ENCODE measurements at regions not wholly inside any gene's neighbourhood (a gene's known extent, or its start where the extent isn't known, plus 50 kb on each side); places are given as distances from the start of the nearest gene placed in this dataset.

DNA sequence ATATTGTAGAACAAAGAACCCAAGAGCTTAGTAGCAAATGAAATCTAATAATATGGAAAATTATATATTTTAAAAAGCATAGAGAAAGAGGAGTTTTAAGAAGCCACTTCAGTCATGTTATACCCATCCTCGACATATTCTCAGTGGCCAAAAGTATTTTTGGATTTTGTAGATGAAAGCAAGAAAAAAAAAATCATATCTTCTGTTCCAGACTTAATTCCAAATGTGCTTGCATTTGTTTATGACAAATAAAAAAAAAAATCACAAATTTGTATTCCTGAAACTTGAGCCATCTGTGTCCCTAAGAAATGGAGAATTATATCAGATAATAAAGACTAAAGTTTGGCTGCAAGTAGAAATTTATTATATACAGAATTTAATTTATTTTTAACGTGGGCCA lies 1482.4 kb upstream of the PABPC4L start:
- intact Hi-C loops (cut with micrococcal nuclease), result no loop called here
- no peaks in the 10 kb centered on the region for H3K27me3 ChIP-seq (ENCODE audit: control insufficient read depth in 2 of 2, insufficient read depth in 2 of 2, low read length in 2 of 2)
- DNase-seq, result no peak
- no peaks in the 10 kb centered on the region for H3K9me3 ChIP-seq (replicated peaks in 1 of 2; ENCODE audit: control insufficient read depth in 1 of 2, insufficient read depth in 1 of 2, low read length in 2 of 2)
- no peaks in the 10 kb centered on the region for H3K4me1 Mint-ChIP-seq
- H3K4me1 ChIP-seq (ENCODE audit: control insufficient read depth in 1 of 2, insufficient read depth in 2 of 2, low read length in 2 of 2), result no peaks in the 10 kb centered on the region
- no peak overlapping the region for H3K27ac ChIP-seq (ENCODE audit: low read depth in 1 of 2, low read length in 2 of 2)
- H3K36me3 Mint-ChIP-seq, result no peaks in the 10 kb centered on the region
- H3K36me3 ChIP-seq (replicated peaks in 1 of 2; ENCODE audit: control insufficient read depth in 1 of 2, insufficient read depth in 2 of 2, low read length in 2 of 2), result no peaks in the 10 kb centered on the region
- H3K27me3 Mint-ChIP-seq (ENCODE audit: low read depth in 3 of 3), result peaks cover 0 to 2% (median 0%) of the 10 kb centered on the region in 3 donors
- no CpG with 5 or more reads among the region's 2 CpGs for WGBS (ENCODE audit: insufficient coverage)
- H3K27ac Mint-ChIP-seq, result no peak overlapping the region
- no peak overlapping the region for H2AFZ ChIP-seq (ENCODE audit: insufficient read depth, low read depth, low read length, poor library complexity, severe bottlenecking)
- no peak overlapping the region for H3K4me3 ChIP-seq (replicated peaks in 1 of 3; ENCODE audit: low read depth in 2 of 3, low read length in 3 of 3)
- no peak overlapping the region for H3K9ac ChIP-seq (ENCODE audit: insufficient read depth, low read length, poor library complexity, severe bottlenecking)
- TF ChIP-seq, protein P1, sequence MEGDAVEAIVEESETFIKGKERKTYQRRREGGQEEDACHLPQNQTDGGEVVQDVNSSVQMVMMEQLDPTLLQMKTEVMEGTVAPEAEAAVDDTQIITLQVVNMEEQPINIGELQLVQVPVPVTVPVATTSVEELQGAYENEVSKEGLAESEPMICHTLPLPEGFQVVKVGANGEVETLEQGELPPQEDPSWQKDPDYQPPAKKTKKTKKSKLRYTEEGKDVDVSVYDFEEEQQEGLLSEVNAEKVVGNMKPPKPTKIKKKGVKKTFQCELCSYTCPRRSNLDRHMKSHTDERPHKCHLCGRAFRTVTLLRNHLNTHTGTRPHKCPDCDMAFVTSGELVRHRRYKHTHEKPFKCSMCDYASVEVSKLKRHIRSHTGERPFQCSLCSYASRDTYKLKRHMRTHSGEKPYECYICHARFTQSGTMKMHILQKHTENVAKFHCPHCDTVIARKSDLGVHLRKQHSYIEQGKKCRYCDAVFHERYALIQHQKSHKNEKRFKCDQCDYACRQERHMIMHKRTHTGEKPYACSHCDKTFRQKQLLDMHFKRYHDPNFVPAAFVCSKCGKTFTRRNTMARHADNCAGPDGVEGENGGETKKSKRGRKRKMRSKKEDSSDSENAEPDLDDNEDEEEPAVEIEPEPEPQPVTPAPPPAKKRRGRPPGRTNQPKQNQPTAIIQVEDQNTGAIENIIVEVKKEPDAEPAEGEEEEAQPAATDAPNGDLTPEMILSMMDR (IDR thresholded peaks at IDR 0.05), result no peak
- peaks cover 0 to 5% (median 0%) of the 10 kb centered on the region in 7 donors for H3K9me3 Mint-ChIP-seq
- H3K4me2 ChIP-seq (replicated peaks; ENCODE audit: extremely low read depth, low read length, poor library complexity, severe bottlenecking), result no peak overlapping the region
- H4K20me1 ChIP-seq (ENCODE audit: insufficient read depth, low read length), result no peaks in the 10 kb centered on the region
- no peaks in the 10 kb centered on the region for H3K79me2 ChIP-seq (ENCODE audit: insufficient read depth, low read length)
- H3K4me3 Mint-ChIP-seq, result no peak overlapping the region

DNA sequence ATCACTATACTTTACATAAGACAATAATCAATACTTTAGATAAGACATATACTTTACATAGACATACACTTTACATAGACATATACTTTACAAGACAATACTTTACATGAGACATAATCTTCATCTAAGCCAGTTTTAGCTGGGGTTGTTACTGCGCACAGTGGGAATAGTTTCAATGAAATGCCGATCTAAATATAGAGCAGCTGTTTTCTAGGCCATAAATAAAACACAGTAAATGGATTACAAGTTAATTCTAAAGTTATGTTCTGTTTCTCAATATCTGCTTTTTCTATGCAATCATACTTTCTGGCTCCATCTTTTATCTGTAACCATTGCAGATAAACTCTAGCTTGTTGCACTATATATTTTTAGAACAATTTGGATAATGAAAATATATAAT lies 1470.6 kb upstream of the PABPC4L start:
- peaks cover 0 to 4% (median 0%) of the 10 kb centered on the region in 7 donors for H3K9me3 Mint-ChIP-seq
- TF ChIP-seq, protein P1 (IDR thresholded peaks at IDR 0.05), result no peak
- H3K79me2 ChIP-seq (ENCODE audit: insufficient read depth, low read length), result no peaks in the 10 kb centered on the region
- no peaks in the 10 kb centered on the region for H3K27me3 ChIP-seq (ENCODE audit: control insufficient read depth in 2 of 2, insufficient read depth in 2 of 2, low read length in 2 of 2)
- H3K36me3 ChIP-seq (replicated peaks in 1 of 2; ENCODE audit: control insufficient read depth in 1 of 2, insufficient read depth in 2 of 2, low read length in 2 of 2), result no peaks in the 10 kb centered on the region
- H3K9ac ChIP-seq (ENCODE audit: insufficient read depth, low read length, poor library complexity, severe bottlenecking), result no peak overlapping the region
- no peaks in the 10 kb centered on the region for H3K36me3 Mint-ChIP-seq
- no peaks in the 10 kb centered on the region for H4K20me1 ChIP-seq (ENCODE audit: insufficient read depth, low read length)
- no peaks in the 10 kb centered on the region for H3K9me3 ChIP-seq (replicated peaks in 1 of 2; ENCODE audit: control insufficient read depth in 1 of 2, insufficient read depth in 1 of 2, low read length in 2 of 2)
- H3K4me1 Mint-ChIP-seq, result no peaks in the 10 kb centered on the region
- no peak overlapping the region for H3K27ac Mint-ChIP-seq
- intact Hi-C loops (cut with micrococcal nuclease), result no loop called here
- no peak overlapping the region for H3K4me3 ChIP-seq (replicated peaks in 1 of 3; ENCODE audit: low read depth in 2 of 3, low read length in 3 of 3)
- WGBS (ENCODE audit: insufficient coverage), result no CpG with 5 or more reads among the region's 2 CpGs
- no peak overlapping the region for H3K4me3 Mint-ChIP-seq
- H2AFZ ChIP-seq (ENCODE audit: insufficient read depth, low read depth, low read length, poor library complexity, severe bottlenecking), result no peak overlapping the region
- peaks cover 0 to 2% (median 0%) of the 10 kb centered on the region in 3 donors for H3K27me3 Mint-ChIP-seq (ENCODE audit: low read depth in 3 of 3)
- no peaks in the 10 kb centered on the region for H3K4me1 ChIP-seq (ENCODE audit: control insufficient read depth in 1 of 2, insufficient read depth in 2 of 2, low read length in 2 of 2)
- H3K27ac ChIP-seq (ENCODE audit: low read depth in 1 of 2, low read length in 2 of 2), result no peak overlapping the region
- DNase-seq, result no peak
- H3K4me2 ChIP-seq (replicated peaks; ENCODE audit: extremely low read depth, low read length, poor library complexity, severe bottlenecking), result no peak overlapping the region
